ENCODE measurements at regions not wholly inside any gene's neighbourhood (a gene's known extent, or its start where the extent isn't known, plus 50 kb on each side); places are given as distances from the start of the nearest gene placed in this dataset.

GRCh38 chr6:139713900-139714506, 339.6 kb upstream of the CITED2 start:
- no peak for TF ChIP-seq CTCF (IDR thresholded peaks at IDR 0.05; ENCODE audit: low read length)
- no peak for TF ChIP-seq EZH2 (IDR thresholded peaks at IDR 0.05; ENCODE audit: borderline replicate concordance, low read length)
